Neural progenitor cell (in vitro differentiated cells): ENCODE measurements at regions not wholly inside any gene's neighbourhood (a gene's known extent, or its start where the extent isn't known, plus 50 kb on each side); places are given as distances from the start of the nearest gene placed in this dataset.

Experiments used
- DNase-seq: peaks from one replicate; pipeline ENCODE4 v3.0.0-alpha.2; 2016; ENCODE audit warnings: low spot score
- H2AFZ ChIP-seq: fragments of 200-600 bp; sonication (generic); replicated peaks from 2 replicates; pipeline ENCODE4 v1.6.1; 2016; ENCODE audit warnings: antibody characterized with exemption
- H3F3A ChIP-seq: fragments of 200-600 bp; sonication (generic); 2 replicates; pipeline ENCODE4 v1.6.1; 2016; ENCODE audit warnings: antibody characterized with exemption, low read depth
- H3K27ac ChIP-seq: fragments of 200-600 bp; sonication (generic); 2 replicates; pipeline ENCODE4 v1.5.1; 2016; ENCODE audit warnings: mild to moderate bottlenecking
- H3K27me3 ChIP-seq: fragments of 200-600 bp; sonication (generic); 2 replicates; pipeline ENCODE4 v1.6.1; 2016; ENCODE audit warnings: mild to moderate bottlenecking, moderate library complexity
- H3K36me3 ChIP-seq: fragments of 200-600 bp; sonication (generic); 2 replicates; pipeline ENCODE4 v1.5.1; 2016
- H3K4me1 ChIP-seq: fragments of 200-600 bp; sonication (generic); 2 replicates; pipeline ENCODE4 v1.6.1; 2016; ENCODE audit warnings: mixed run types
- H3K4me2 ChIP-seq: fragments of 200-600 bp; sonication (generic); 2 replicates; pipeline ENCODE4 v1.6.1; 2016
- H3K4me3 ChIP-seq: fragments of 200-600 bp; sonication (generic); 2 replicates; pipeline ENCODE4 v1.5.1; 2016
- H3K79me2 ChIP-seq: fragments of 200-600 bp; sonication (generic); 2 replicates; pipeline ENCODE4 v1.6.1; 2016; ENCODE audit warnings: low read depth
- H3K9ac ChIP-seq: fragments of 200-600 bp; sonication (generic); 2 replicates; pipeline ENCODE4 v1.6.1; 2016
- H3K9me3 ChIP-seq: fragments of 200-600 bp; sonication (generic); 2 replicates; pipeline ENCODE4 v1.5.1; 2016; ENCODE audit warnings: low read depth
- H4K20me1 ChIP-seq: fragments of 200-600 bp; sonication (generic); 2 replicates; pipeline ENCODE4 v1.6.1; 2016; ENCODE audit warnings: low read depth
- H3K27ac Mint-ChIP-seq: 3 replicates; pipeline ENCODE4 v1.8.0; 2021; ENCODE audit warnings: mixed read lengths
- H3K27me3 Mint-ChIP-seq: 2 replicates; pipeline ENCODE4 v1.8.0; 2022; ENCODE audit warnings: low read depth, mild to moderate bottlenecking, inconsistent platforms, moderate library complexity, mixed read lengths; ENCODE audit not compliant: insufficient read depth
- H3K36me3 Mint-ChIP-seq: 3 replicates; pipeline ENCODE4 v1.8.0; 2021; ENCODE audit warnings: mixed read lengths
- H3K4me1 Mint-ChIP-seq: 3 replicates; pipeline ENCODE4 v1.8.0; 2021; ENCODE audit warnings: mixed read lengths
- H3K4me3 Mint-ChIP-seq: 3 replicates; pipeline ENCODE4 v1.8.0; 2021; ENCODE audit warnings: mild to moderate bottlenecking, moderate library complexity, mixed read lengths
- H3K9me3 Mint-ChIP-seq: 3 replicates; pipeline ENCODE4 v1.8.0; 2020; ENCODE audit warnings: mixed read lengths
- CTCF ChIP-seq: fragments of 200-600 bp; sonication (generic); IDR thresholded peaks from 2 replicates; pipeline ENCODE4 v1.5.1; 2017; ENCODE audit warnings: antibody characterized with exemption, mild to moderate bottlenecking
- EZH2 ChIP-seq: fragments of 200-600 bp; sonication (generic); IDR thresholded peaks from 2 replicates; pipeline ENCODE4 v1.6.1; 2017; ENCODE audit warnings: antibody characterized with exemption, mild to moderate bottlenecking, moderate library complexity
- EZH2phosphoT487 ChIP-seq: fragments of 200-600 bp; sonication (generic); IDR thresholded peaks from 2 replicates; pipeline ENCODE4 v1.6.1; 2017; ENCODE audit warnings: antibody characterized with exemption

- no peaks in the 10 kb centered on the region for H3K9me3 Mint-ChIP-seq
- Histone ChIP-seq H3K9ac (no peak overlapping the region), H3F3A (no peaks in the 10 kb centered on the region), H3K79me2 (no peaks in the 10 kb centered on the region), H3K36me3 (no peaks in the 10 kb centered on the region), H3K4me3 (no peak overlapping the region), H2AFZ (no peak overlapping the region), H3K4me1 (no peaks in the 10 kb centered on the region), H3K27me3 (no peaks in the 10 kb centered on the region), H4K20me1 (no peaks in the 10 kb centered on the region), H3K9me3 (no peaks in the 10 kb centered on the region), H3K4me2 (no peak overlapping the region), H3K27ac (no peak overlapping the region)
- H3K36me3 Mint-ChIP-seq, result no peaks in the 10 kb centered on the region
- no peaks in the 10 kb centered on the region for H3K27me3 Mint-ChIP-seq
- no peaks in the 10 kb centered on the region for H3K4me1 Mint-ChIP-seq
- TF ChIP-seq EZH2phosphoT487 (no peak), CTCF (no peak), EZH2 (no peak)
- H3K4me3 Mint-ChIP-seq, result no peak overlapping the region
- no peak for DNase-seq
- no peak overlapping the region for H3K27ac Mint-ChIP-seq
These were observed 264.7 kb upstream of the TMEFF2 start for GRCh38 chr2:192459422-192459821.

- H3K4me2 ChIP-seq, result no peak overlapping the region
- TF ChIP-seq EZH2 (no peak), EZH2phosphoT487 (no peak), CTCF (no peak)
- Mint-ChIP-seq H3K27ac (no peak overlapping the region), H3K9me3 (no peaks in the 10 kb centered on the region), H3K4me1 (no peaks in the 10 kb centered on the region), H3K4me3 (no peak overlapping the region), H3K36me3 (no peaks in the 10 kb centered on the region), H3K27me3 (no peaks in the 10 kb centered on the region)
- no peak overlapping the region for H3K27ac ChIP-seq
- H3K4me1 ChIP-seq, result no peaks in the 10 kb centered on the region
- no peaks in the 10 kb centered on the region for H3K27me3 ChIP-seq
- no peaks in the 10 kb centered on the region for H4K20me1 ChIP-seq
- no peak overlapping the region for H3K4me3 ChIP-seq
- H3K36me3 ChIP-seq, result no peaks in the 10 kb centered on the region
- H3K79me2 ChIP-seq, result no peaks in the 10 kb centered on the region
- no peak for DNase-seq
- no peak overlapping the region for H2AFZ ChIP-seq
- no peak overlapping the region for H3K9ac ChIP-seq
- H3K9me3 ChIP-seq, result no peaks in the 10 kb centered on the region
- H3F3A ChIP-seq, result no peaks in the 10 kb centered on the region
These were observed 254.1 kb upstream of the TMEFF2 start for GRCh38 chr2:192448881-192449280.

DNA sequence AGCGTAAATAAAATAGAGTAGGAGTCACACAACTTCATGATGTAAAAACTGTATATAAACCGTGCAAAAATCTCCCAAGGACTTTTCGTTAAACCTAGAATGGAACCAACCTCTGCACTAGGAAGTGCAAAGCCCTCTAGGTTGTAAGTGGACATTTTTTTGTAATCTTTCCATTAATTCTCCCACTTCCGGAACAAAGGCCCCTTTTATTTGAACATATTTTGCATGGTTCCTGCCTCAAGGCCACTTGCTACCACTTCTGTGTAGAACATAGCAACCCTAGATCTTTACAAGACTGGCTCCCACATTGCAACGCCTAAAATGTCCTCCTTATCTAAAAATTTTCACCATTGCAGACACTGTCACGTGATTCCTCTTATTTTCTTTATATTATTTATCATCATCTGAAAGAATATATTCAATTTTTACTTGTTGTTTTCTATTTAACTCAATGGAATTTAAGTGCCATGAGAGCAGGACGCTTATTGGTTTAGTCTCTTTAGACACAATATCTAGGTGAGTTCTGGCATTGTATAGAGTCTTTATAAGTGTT is 249.6 kb upstream of the TMEFF2 start:
- no peaks in the 10 kb centered on the region for H3K4me1 ChIP-seq
- H3K4me2 ChIP-seq, result no peak overlapping the region

More for the DNA sequence above, 249.6 kb upstream of the TMEFF2 start:
- no peak overlapping the region for H3K9ac ChIP-seq
- H3K4me1 Mint-ChIP-seq, result no peaks in the 10 kb centered on the region
- no peak for DNase-seq
- H3K27ac ChIP-seq, result no peak overlapping the region
- no peaks in the 10 kb centered on the region for H3K27me3 Mint-ChIP-seq
- no peak overlapping the region for H2AFZ ChIP-seq
- no peaks in the 10 kb centered on the region for H3K27me3 ChIP-seq
- H3K4me3 ChIP-seq, result no peak overlapping the region
- no peaks in the 10 kb centered on the region for H3K79me2 ChIP-seq
- TF ChIP-seq CTCF (no peak), EZH2 (no peak), EZH2phosphoT487 (no peak)
- H4K20me1 ChIP-seq, result no peaks in the 10 kb centered on the region
- H3K9me3 Mint-ChIP-seq, result no peaks in the 10 kb centered on the region
- no peaks in the 10 kb centered on the region for H3K9me3 ChIP-seq
- H3K4me3 Mint-ChIP-seq, result no peak overlapping the region
- no peaks in the 10 kb centered on the region for H3K36me3 Mint-ChIP-seq
- H3K27ac Mint-ChIP-seq, result no peak overlapping the region
- H3K36me3 ChIP-seq, result no peaks in the 10 kb centered on the region
- H3F3A ChIP-seq, result no peaks in the 10 kb centered on the region
